ENCODE measurements at regions not wholly inside any gene's neighbourhood (a gene's known extent, or its start where the extent isn't known, plus 50 kb on each side); places are given as distances from the start of the nearest gene placed in this dataset.

- TF ChIP-seq CTCF (CRISPR knock-in tag; IDR thresholded peaks at IDR 0.05) = no peak
- TF ChIP-seq FOXK2 (IDR thresholded peaks at IDR 0.05) = no peak
- TF ChIP-seq RERE (CRISPR knock-in tag; IDR thresholded peaks at IDR 0.05; ENCODE audit: low read depth) = no peak
- no peak for TF ChIP-seq ZNF10 (CRISPR knock-in tag; IDR thresholded peaks at IDR 0.05; ENCODE audit: borderline replicate concordance, low read depth)
- no peak for TF ChIP-seq ZNF383 (CRISPR knock-in tag; IDR thresholded peaks at IDR 0.05; ENCODE audit: borderline replicate concordance)
- no peak for TF ChIP-seq MEIS1 (CRISPR knock-in tag; IDR thresholded peaks at IDR 0.05; ENCODE audit: borderline replicate concordance)
- TF ChIP-seq ZNF816 (CRISPR knock-in tag; IDR thresholded peaks at IDR 0.05; ENCODE audit: borderline replicate concordance) = no peak
- no peak for TF ChIP-seq IRF1 (CRISPR knock-in tag; IDR thresholded peaks at IDR 0.05; ENCODE audit: low read depth)
These were observed 100.9 kb upstream of the PTPRM start (continued) for GRCh38 chr18:7466190-7466589.
